GM20000 (cell line): ENCODE measurements at regions not wholly inside any gene's neighbourhood (a gene's known extent, or its start where the extent isn't known, plus 50 kb on each side); places are given as distances from the start of the nearest gene placed in this dataset.

Experiments
- DNase-seq: peaks from one replicate; pipeline ENCODE4 v3.0.0; 2012; ENCODE audit warnings: low spot score
- TF ChIP-seq, protein P1 (sequence below): IDR thresholded peaks from 2 replicates; pipeline ENCODE4 v1.5.1; 2012; ENCODE audit warnings: mild to moderate bottlenecking, control low read depth; ENCODE audit errors: extremely low read depth, missing control alignments

DNA sequence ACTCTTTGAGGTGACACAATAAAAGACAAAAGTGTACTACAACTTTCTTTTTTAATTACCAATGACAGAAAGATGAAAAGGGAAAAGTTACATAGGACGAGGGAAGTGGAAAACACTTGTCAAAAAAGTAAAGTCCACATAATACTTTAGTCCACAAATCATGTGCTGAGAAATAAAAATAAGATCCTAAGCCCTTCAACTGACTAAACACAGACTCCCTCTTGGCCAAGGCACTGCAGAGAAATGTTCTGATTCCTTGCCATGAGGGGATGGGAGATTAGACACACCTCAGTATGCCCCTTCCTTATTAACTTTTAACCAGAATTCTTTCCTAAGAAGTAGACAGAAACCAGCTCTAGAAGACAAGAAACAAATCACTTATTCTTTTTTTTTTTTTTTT is 59.5 kb upstream of the TGFBR2 start:
- no peak for DNase-seq

GRCh38 chr3:30547716-30548115 is 58.7 kb upstream of the TGFBR2 start:
- DNase-seq = no peak
- TF ChIP-seq, protein P1, sequence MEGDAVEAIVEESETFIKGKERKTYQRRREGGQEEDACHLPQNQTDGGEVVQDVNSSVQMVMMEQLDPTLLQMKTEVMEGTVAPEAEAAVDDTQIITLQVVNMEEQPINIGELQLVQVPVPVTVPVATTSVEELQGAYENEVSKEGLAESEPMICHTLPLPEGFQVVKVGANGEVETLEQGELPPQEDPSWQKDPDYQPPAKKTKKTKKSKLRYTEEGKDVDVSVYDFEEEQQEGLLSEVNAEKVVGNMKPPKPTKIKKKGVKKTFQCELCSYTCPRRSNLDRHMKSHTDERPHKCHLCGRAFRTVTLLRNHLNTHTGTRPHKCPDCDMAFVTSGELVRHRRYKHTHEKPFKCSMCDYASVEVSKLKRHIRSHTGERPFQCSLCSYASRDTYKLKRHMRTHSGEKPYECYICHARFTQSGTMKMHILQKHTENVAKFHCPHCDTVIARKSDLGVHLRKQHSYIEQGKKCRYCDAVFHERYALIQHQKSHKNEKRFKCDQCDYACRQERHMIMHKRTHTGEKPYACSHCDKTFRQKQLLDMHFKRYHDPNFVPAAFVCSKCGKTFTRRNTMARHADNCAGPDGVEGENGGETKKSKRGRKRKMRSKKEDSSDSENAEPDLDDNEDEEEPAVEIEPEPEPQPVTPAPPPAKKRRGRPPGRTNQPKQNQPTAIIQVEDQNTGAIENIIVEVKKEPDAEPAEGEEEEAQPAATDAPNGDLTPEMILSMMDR = no peak

More for the DNA sequence above, 59.5 kb upstream of the TGFBR2 start:
- TF ChIP-seq, protein P1 = no peak

- DNase-seq = no peak
- TF ChIP-seq, protein P1 = no peak
These were observed 57.8 kb upstream of the TGFBR2 start for GRCh38 chr3:30548600-30548999.

DNA sequence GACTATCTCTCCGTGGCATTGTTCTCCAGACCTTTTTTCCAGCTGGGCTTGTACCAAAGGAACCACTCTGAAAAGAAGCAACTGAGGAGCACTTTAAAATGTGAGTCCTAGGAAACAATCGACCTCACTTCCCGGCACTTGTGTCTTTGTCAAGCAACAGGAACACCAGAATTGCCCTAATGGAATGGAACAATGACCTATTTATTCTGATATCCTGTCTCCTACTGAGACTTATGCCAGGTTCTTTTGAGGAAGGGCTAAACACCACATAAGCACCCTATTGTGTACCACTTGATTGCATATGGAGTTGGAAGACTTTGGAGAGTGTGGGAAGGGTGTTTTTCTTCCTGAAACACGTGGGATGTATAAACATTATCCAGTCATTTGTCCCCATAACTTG is 56.8 kb upstream of the TGFBR2 start:
- TF ChIP-seq, protein P1 = no peak
- no peak for DNase-seq

DNA sequence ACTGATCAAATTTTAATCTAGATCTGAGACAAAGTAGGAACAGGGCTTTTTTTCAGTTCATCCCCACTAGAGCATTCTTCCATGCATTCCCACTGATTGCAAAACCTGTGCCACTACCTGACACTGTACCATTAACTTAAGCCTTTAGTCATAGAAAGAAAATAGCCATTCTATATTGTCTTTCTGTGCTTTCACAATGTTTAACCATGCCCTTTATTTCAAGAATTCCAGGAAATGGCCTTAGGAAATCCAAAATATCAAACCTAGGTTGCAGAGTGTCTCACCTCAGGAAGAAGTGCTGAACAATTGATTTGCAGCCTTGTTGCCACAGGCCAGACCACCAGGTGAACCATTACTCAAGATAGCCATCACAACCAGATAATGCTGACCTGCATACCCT is 56.2 kb upstream of the TGFBR2 start:
- DNase-seq = no peak
- TF ChIP-seq, protein P1 = no peak

GRCh38 chr3:30551266-30551665 is 55.1 kb upstream of the TGFBR2 start:
- TF ChIP-seq, protein P1 = no peak
- DNase-seq = no peak

DNA sequence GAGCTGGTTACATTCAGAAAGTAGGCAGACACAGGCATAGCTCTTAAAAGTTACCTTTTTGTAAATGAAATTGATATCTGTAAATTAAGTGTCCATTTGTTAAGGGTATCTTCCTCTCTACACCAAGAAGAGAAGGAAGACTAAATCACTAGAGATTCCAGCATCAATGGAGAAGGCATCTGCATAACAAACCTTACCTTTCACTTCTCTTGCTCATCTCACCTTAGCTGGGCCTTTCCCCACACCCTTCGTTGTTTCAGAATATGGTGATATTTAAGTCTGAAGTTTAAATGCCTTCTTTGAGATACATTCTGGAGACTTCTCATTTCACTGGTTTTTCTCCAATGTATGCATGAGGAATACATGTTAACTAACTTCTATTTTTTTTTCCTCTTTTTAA is 54.5 kb upstream of the TGFBR2 start:
- TF ChIP-seq, protein P1 = no peak
- DNase-seq = no peak
